Colonic mucosa (tissue), 4 donors: ENCODE measurements at regions not wholly inside any gene's neighbourhood (a gene's known extent, or its start where the extent isn't known, plus 50 kb on each side); places are given as distances from the start of the nearest gene placed in this dataset.

Experiments
- DNase-seq: peaks from one replicate; pipeline ENCODE4 v3.0.0-alpha.2; 2020
- H3K27ac ChIP-seq: fragments of 200-600 bp; one replicate; pipeline ENCODE4 v1.8.0; 2021
- H3K27me3 ChIP-seq: fragments of 200-600 bp; one replicate; pipeline ENCODE4 v1.8.0; 2021
- H3K36me3 ChIP-seq: fragments of 200-600 bp; one replicate; pipeline ENCODE4 v1.8.0; 2021
- H3K4me1 ChIP-seq: fragments of 200-600 bp; one replicate; pipeline ENCODE4 v1.8.0; 2021; ENCODE audit warnings: mild to moderate bottlenecking
- H3K4me3 ChIP-seq: fragments of 200-600 bp; one replicate; pipeline ENCODE4 v1.8.0; 2021
- H3K9ac ChIP-seq, 2 donors: one replicate each; pipeline ENCODE4 v1.7.0; 2013; ENCODE audit warnings: control low read depth in 2 of 2, low read depth in 2 of 2, low read length in 2 of 2
- H3K9me3 ChIP-seq: fragments of 200-600 bp; one replicate; pipeline ENCODE4 v1.8.0; 2021
- intact Hi-C: fragments of 100-400 bp; cut with DNase I; formaldehyde crosslinking; loops from one replicate; pipeline ENCODE4 v1.14.1; 2022
- TF ChIP-seq, protein P1 (sequence below): fragments of 200-600 bp; IDR thresholded peaks from one replicate; pipeline ENCODE4 v1.8.0; 2022; ENCODE audit warnings: antibody characterized with exemption, mild to moderate bottlenecking
- donor health status: healthy.
- donor health status: DM: no; HTN: no; CAD: no.
- donor health status: DM: no; HTN: no; CAD: no.

DNA sequence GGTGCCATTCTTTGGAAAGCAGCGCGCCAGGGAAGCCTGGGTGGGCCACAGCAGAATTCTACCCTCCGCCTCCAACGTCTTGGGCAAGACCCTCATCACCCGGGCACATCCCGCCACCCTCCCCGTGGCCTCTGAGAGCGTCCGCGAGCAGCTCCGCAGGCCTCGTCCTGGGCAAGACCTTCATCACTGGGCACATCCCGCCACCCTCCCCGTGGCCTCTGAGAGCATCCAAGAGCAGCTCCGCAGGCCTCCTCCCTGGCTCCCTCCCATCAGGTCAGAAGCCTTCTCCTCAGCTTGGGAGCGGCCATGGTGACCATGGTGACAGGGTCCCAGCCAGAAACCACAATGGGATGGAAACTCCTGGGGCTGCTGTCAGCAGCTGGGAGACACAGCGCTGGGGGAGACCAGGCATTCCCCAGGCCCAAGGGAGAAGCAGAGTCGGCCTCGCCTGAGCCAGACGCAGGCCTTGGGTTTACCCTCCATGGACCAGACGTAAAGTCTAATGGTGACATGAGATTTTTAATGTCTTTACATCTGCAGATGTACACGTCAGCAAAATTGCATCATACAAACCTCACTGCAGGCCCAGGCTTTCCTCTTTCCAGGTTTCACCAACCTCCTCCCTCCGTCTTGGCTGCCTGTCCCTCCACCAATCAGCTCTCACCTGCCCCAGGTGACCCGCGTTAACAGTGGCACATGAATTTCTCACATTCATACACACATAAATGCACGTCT is 55.1 kb upstream of the PPP2R2D start:
- TF ChIP-seq, protein P1, sequence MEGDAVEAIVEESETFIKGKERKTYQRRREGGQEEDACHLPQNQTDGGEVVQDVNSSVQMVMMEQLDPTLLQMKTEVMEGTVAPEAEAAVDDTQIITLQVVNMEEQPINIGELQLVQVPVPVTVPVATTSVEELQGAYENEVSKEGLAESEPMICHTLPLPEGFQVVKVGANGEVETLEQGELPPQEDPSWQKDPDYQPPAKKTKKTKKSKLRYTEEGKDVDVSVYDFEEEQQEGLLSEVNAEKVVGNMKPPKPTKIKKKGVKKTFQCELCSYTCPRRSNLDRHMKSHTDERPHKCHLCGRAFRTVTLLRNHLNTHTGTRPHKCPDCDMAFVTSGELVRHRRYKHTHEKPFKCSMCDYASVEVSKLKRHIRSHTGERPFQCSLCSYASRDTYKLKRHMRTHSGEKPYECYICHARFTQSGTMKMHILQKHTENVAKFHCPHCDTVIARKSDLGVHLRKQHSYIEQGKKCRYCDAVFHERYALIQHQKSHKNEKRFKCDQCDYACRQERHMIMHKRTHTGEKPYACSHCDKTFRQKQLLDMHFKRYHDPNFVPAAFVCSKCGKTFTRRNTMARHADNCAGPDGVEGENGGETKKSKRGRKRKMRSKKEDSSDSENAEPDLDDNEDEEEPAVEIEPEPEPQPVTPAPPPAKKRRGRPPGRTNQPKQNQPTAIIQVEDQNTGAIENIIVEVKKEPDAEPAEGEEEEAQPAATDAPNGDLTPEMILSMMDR, result no peak
- H3K27ac ChIP-seq, result no peak overlapping the region
- no peak overlapping the region for H3K4me3 ChIP-seq
- no peaks in the 10 kb centered on the region for H3K9me3 ChIP-seq
- H3K27me3 ChIP-seq, result no peaks in the 10 kb centered on the region
- no peak for DNase-seq
- no peaks in the 10 kb centered on the region for H3K36me3 ChIP-seq
- H3K9ac ChIP-seq, result no peak overlapping the region
- no peaks in the 10 kb centered on the region for H3K4me1 ChIP-seq
- intact Hi-C loops, result no loop called here

DNA sequence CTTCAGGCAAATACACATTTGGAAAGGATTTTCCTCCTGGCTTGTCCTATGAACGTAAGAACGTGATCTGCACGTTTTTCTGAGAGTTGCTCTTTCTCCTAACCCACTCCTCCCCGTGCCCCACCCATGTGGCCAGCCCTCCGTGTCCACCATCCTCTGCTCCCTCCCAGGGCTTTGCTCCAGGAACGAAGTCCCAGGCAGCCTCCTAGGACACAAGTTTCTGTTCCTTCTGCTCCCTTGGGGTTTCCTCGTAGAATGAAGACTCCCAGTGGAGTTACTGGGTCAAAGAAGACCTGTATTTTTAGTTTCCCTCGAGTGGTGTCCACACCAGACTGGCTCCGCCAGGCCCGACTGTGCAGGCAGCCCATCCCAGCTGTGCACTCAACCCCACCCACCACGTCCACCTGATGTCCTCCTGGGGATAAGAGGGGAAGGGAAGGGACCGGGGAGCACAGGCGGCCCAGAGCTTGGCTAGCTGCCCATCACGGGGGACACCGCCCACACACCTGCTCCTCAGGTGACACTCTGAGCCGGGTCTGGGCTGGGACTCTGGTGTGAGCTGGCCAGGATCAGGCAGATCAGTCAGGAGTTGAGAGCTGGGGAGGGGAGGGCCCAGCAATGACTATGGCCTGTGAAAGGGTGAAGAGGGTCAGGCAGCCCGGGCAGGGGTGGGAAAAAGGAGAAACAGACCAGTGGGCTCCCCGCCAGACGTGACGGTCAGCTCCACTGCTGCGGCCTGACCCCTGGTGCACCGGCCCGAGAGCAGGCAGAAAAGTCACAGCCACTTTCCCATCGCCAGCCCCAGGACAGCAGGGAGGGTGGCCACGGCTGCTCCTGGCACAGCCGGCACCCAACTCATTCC is 54.3 kb upstream of the PPP2R2D start:
- TF ChIP-seq, protein P1, result no peak
- no peaks in the 10 kb centered on the region for H3K4me1 ChIP-seq
- no peak overlapping the region for H3K27ac ChIP-seq
- no peak overlapping the region for H3K9ac ChIP-seq
- intact Hi-C loops, result no loop called here
- H3K27me3 ChIP-seq, result no peaks in the 10 kb centered on the region
- no peaks in the 10 kb centered on the region for H3K9me3 ChIP-seq
- no peak overlapping the region for H3K4me3 ChIP-seq
- no peaks in the 10 kb centered on the region for H3K36me3 ChIP-seq
- DNase-seq, result no peak

DNA sequence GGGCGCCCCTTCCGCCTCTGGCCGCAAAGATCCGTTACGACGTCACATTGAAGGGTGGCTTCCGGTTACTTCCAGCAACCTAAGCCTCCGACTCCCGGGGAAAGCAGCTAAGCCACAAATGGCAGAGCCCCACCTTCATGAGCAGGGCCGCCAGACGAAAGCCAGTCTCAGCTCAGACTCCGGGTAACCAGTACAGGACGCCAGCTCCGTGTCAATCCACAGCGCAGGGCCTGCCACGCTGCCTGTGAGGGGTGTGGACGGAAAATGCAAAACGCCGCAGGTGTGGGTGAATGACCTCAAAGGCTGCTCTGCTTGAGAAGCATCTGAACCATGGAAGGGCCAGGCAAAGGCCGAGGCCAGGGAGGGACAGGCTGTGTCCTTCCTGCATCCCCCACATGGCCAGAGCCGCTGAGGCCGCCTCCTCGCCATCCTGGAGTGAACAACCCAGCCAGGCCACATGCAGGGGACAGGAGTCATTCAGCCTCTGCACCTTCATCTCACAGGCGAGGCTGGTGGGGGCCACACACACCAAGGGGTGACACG is 53.5 kb upstream of the PPP2R2D start:
- TF ChIP-seq, protein P1, result no peak
- no peaks in the 10 kb centered on the region for H3K9me3 ChIP-seq
- H3K36me3 ChIP-seq, result no peaks in the 10 kb centered on the region
- H3K9ac ChIP-seq, result no peak overlapping the region
- no peaks in the 10 kb centered on the region for H3K27me3 ChIP-seq
- H3K4me3 ChIP-seq, result no peak overlapping the region
- DNase-seq, result no peak
- H3K4me1 ChIP-seq, result no peaks in the 10 kb centered on the region
- intact Hi-C loops, result no loop called here
- no peak overlapping the region for H3K27ac ChIP-seq

DNA sequence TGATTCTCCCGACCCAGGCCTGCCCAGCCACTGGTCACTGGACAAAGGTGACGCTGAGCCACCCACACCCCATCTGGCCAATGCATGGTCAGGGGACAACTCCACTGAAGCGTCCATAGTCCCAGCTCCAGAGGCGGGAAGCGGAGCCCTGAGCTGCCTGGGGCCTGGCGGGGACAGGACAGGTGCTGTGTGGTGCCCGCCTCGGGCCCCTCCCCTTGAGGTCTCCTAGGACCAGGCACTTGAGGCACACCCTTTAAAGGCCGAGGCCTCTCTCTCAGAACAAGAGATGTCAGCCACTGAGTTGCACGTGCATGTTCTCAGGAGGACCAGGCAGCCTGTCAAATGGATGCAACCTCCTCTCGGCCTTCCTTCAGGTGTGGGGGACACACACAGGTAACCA is 52.5 kb upstream of the PPP2R2D start:
- intact Hi-C loops, result no loop called here
- Histone ChIP-seq H3K9me3 (no peaks in the 10 kb centered on the region), H3K4me1 (no peaks in the 10 kb centered on the region), H3K27me3 (no peaks in the 10 kb centered on the region), H3K4me3 (no peak overlapping the region), H3K27ac (no peak overlapping the region), H3K9ac (no peak overlapping the region), H3K36me3 (no peaks in the 10 kb centered on the region)
- DNase-seq, result no peak
- TF ChIP-seq, protein P1, result no peak

DNA sequence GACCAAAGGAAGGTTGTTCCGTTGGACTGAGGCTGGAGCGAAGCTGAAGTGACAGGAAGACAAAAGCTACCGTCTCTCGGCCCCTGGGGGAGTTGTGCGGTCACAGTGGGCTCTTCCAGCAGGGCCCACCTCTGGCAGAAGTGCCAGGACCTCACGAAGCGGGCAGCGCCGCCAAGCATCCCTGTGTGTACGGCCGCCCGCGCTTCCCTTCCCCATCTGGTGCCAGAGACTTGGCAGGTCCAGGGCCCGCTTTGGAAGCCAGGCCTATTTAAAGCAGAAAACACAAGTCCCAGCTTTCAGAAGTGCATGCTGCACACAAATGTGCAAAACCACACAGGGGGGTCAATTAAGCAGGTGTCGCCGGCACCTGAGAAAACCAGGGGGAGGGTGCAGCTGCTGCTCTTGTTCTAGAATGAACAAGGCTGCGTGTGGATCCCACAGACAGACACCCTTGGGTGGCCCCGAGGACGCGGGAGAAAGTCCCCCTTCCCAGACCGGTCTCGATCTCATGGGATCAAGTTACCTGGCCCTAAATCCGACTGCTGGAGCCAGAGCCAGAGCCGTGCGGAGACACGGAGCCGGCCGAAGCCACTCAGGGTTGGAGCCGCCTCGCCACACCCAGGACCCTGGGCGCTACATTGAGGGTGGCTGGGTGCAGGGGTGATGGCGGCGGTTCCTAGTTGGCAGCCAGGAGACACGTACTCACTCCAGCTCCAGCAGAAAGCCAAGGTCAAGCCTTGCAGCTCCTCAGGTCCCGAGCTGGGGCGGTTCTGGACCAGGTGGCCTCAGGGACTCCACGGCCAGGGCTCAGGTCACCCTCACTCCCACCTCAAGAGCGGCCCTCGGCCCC is 51.8 kb upstream of the PPP2R2D start:
- Histone ChIP-seq H3K9ac (no peak overlapping the region), H3K4me1 (no peaks in the 10 kb centered on the region), H3K9me3 (no peaks in the 10 kb centered on the region), H3K36me3 (no peaks in the 10 kb centered on the region), H3K27ac (no peak overlapping the region), H3K4me3 (no peak overlapping the region), H3K27me3 (no peaks in the 10 kb centered on the region)
- DNase-seq, result no peak
- TF ChIP-seq, protein P1, result no peak
- intact Hi-C loops, result no loop called here
